Sigmoid colon (tissue), 4 donors: ENCODE measurements at regions not wholly inside any gene's neighbourhood (a gene's known extent, or its start where the extent isn't known, plus 50 kb on each side); places are given as distances from the start of the nearest gene placed in this dataset.

Experiments used
- CTCF ChIP-seq, 4 experiments: fragments of 450-650 bp in 3 of 4; fragments of 200-600 bp in 1 of 4; IDR thresholded peaks; one replicate each; pipeline ENCODE4 v1.5.1; 2016 to 2019; ENCODE audit warnings: antibody characterized with exemption in 4 of 4, mild to moderate bottlenecking in 3 of 4, moderate library complexity in 2 of 4
- POLR2AphosphoS5 ChIP-seq, 4 donors: sonication (generic); formaldehyde crosslinking; IDR thresholded peaks; one replicate each; pipeline ENCODE4 v1.6.1; 2017; ENCODE audit warnings: antibody characterized with exemption in 4 of 4

GRCh38 chr11:121833970-121834369 is 282.0 kb downstream of the BLID start:
- TF ChIP-seq POLR2AphosphoS5 (IDR thresholded peaks at IDR 0.05): no peak
- no peak for TF ChIP-seq CTCF (IDR thresholded peaks at IDR 0.05)
